ENCODE measurements at regions not wholly inside any gene's neighbourhood (a gene's known extent, or its start where the extent isn't known, plus 50 kb on each side); places are given as distances from the start of the nearest gene placed in this dataset.
"Not testable (repeated sequence)": the region's sequence is repeated elsewhere in the genome, so short reads cannot be mapped to it uniquely, and the experiment has no call there.

DNA sequence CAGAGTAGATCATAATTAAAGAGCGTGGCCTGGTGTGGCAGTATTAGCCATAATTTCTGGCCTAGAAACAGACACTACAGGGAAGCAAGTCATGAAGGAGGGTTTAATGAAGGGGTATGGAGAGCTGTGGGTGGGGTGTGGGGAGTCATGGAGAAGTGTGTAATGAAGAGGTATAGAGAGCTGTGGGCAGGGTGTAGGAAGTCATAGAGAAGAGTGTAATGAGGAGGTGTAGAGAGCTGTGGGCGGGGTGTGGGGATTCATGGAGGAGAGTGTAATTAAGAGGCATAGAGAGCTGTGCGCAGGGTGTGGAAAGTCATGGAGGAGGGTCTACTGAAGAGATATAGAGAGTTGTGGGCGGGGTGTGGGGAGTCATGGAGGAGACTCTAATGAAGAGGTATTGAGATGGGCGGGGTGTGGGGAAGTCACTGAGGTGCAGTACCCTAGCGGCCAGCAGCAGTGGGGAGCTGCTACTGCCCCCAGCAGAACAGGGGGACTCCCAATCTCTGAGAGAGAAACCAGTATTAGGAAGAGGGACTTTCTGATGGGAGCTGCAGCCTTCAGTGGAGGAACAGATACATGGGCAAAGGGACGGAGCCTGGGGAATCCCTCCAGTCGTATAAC, 145.4 kb upstream of the FOXA2 start (continued):
- TF ChIP-seq MAZ (IDR thresholded peaks at IDR 0.05; ENCODE audit: borderline replicate concordance, low read depth, low read length) (no peak), ZSCAN20 (CRISPR knock-in tag; IDR thresholded peaks at IDR 0.05) (no peak), HEYL (CRISPR knock-in tag; IDR thresholded peaks at IDR 0.05) (no peak), CHD2 (IDR thresholded peaks at IDR 0.05; ENCODE audit: low read length, partially characterized antibody) (no peak)
- TF ChIP-seq, protein P1, sequence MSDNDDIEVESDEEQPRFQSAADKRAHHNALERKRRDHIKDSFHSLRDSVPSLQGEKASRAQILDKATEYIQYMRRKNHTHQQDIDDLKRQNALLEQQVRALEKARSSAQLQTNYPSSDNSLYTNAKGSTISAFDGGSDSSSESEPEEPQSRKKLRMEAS (IDR thresholded peaks at IDR 0.05), result no peak
- TF ChIP-seq, protein P2, sequence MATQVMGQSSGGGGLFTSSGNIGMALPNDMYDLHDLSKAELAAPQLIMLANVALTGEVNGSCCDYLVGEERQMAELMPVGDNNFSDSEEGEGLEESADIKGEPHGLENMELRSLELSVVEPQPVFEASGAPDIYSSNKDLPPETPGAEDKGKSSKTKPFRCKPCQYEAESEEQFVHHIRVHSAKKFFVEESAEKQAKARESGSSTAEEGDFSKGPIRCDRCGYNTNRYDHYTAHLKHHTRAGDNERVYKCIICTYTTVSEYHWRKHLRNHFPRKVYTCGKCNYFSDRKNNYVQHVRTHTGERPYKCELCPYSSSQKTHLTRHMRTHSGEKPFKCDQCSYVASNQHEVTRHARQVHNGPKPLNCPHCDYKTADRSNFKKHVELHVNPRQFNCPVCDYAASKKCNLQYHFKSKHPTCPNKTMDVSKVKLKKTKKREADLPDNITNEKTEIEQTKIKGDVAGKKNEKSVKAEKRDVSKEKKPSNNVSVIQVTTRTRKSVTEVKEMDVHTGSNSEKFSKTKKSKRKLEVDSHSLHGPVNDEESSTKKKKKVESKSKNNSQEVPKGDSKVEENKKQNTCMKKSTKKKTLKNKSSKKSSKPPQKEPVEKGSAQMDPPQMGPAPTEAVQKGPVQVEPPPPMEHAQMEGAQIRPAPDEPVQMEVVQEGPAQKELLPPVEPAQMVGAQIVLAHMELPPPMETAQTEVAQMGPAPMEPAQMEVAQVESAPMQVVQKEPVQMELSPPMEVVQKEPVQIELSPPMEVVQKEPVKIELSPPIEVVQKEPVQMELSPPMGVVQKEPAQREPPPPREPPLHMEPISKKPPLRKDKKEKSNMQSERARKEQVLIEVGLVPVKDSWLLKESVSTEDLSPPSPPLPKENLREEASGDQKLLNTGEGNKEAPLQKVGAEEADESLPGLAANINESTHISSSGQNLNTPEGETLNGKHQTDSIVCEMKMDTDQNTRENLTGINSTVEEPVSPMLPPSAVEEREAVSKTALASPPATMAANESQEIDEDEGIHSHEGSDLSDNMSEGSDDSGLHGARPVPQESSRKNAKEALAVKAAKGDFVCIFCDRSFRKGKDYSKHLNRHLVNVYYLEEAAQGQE (IDR thresholded peaks at IDR 0.05), result no peak

DNA sequence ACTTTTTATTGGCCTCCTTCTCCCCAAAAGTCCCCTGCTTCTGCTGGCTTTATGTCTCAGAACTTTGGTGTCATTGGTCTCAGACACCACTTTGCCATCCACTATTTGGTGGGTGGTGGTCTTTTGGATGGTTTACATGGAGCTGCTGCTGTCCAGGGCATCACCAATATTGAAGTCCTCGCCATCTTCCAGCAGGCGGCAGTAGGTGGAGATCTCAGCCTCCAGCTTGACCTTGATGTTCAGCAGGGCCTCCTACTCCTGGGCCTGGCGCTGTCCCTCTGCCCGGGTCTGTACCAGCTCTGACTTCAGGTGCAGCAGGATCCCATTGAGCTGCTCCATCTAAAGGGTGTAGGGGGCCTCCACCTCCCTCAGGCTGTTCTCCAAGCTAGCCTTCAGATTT, 148.4 kb upstream of the FOXA2 start:
- ATAC-seq, result no peak
- Histone ChIP-seq H3K4me1 (peaks cover 25% of the 10 kb centered on the region), H3K9me3 (no peaks in the 10 kb centered on the region), H3K4me2 (no peak overlapping the region), H3K4me3 (no peak overlapping the region), H3K27ac (peak overlapping the region; percentile 4 to 27; a peak in 1 of 6 replicates)
- no peak for FAIRE-seq
- ChIA-PET CTCF (interaction anchor here (0.7 to 3.6 kb wide), 8 partner anchors 9 to 119 kb away, joined by 3 to 21 read pairs (median 3); no protein-coding TSS in a partner anchor), POLR2A (no interaction called here)
- TF ChIP-seq RAD21 (conservative IDR thresholded peaks at IDR 0.05 in 1 of 2, IDR thresholded peaks at IDR 0.05 in 1 of 2) (peak in 1 of 2 experiments; percentile 25; a peak in 1 of 5 replicates), EP300 (IDR thresholded peaks at IDR 0.05) (no peak)
- DNase-seq (ENCODE audit: low read depth in 1 of 2, low spot score in 1 of 2), result no peak
- 90% methylated on average over 3 of the region's 4 CpGs for WGBS (ENCODE audit: missing lambda C conversion rate)

- H3K9me3 ChIP-seq, H3K4me3 ChIP-seq, POLR2A ChIA-PET, FAIRE-seq, H3K4me1 ChIP-seq: not testable (repeated sequence)
- peak; percentile 40; the same call in 2 of the 3 replicates for TF ChIP-seq SMC3 (IDR thresholded peaks at IDR 0.05)
- peak; percentile 52 to 72; a peak in 4 of 5 replicates for TF ChIP-seq RAD21 (conservative IDR thresholded peaks at IDR 0.05 in 1 of 2, IDR thresholded peaks at IDR 0.05 in 1 of 2)
- peak; percentile 50 for TF ChIP-seq CTCF (IDR thresholded peaks at IDR 0.05)
- H3K4me2 ChIP-seq, result peak overlapping the region; percentile 17; the same call in 1 of the 3 replicates
- ATAC-seq (peak in 1 of 2 experiments; percentile 75; a peak in 3 of 6 replicates), DNase-seq (ENCODE audit: low read depth in 1 of 2, low spot score in 1 of 2) (peak in 1 of 2 experiments; percentile 80)
- 54% methylated on average over 8 of the region's 9 CpGs for WGBS (ENCODE audit: missing lambda C conversion rate)
- peak overlapping the region; percentile 41 to 73; a peak in 4 of 6 replicates for H3K27ac ChIP-seq
- CTCF ChIA-PET, result interaction anchor here (0.8 to 3.6 kb wide), 13 partner anchors 11 to 605 kb away, joined by 3 to 21 read pairs (median 6); no protein-coding TSS in a partner anchor
Measured at GRCh38 chr20:22734946-22735647, 150.7 kb upstream of the FOXA2 start.

DNA sequence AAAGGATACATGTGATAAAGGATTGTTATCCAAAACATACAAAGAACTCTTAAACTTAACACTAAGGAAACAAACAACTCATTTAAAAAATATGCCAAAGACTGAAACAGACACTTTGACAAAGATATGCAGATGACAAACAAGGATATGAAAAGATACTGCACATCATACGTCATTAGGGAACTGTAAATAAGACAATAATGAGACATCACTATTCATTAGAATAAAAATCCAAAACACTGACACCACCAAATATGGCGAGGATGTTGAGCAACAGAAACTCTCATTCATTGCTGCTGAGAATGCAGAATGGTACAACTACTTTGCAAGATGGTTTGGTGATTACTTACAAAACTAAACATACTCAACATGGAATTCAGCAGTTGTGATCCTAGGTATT, 156.5 kb upstream of the FOXA2 start:
- peak; percentile 82 for FAIRE-seq
- POLR2A ChIA-PET, result no interaction called here
- H3K4me3 ChIP-seq, result no peak overlapping the region
- DNase-seq (ENCODE audit: low read depth in 1 of 2, low spot score in 1 of 2), result no peak
- no peak overlapping the region for H3K27ac ChIP-seq
- no peak overlapping the region for H3K4me2 ChIP-seq
- peaks cover 5% of the 10 kb centered on the region; the same call in 1 of the 3 replicates for H3K9me3 ChIP-seq
- WGBS (ENCODE audit: missing lambda C conversion rate), result 66% methylated on average over 2 of the region's 2 CpGs
- CTCF ChIA-PET, result interaction anchor here (0.6 to 0.9 kb wide), 2 partner anchors 11 to 26 kb away, joined by 3 to 4 read pairs; no protein-coding TSS in a partner anchor
- ATAC-seq, result no peak
- no peaks in the 10 kb centered on the region for H3K4me1 ChIP-seq
- TF ChIP-seq RAD21 (conservative IDR thresholded peaks at IDR 0.05 in 1 of 2, IDR thresholded peaks at IDR 0.05 in 1 of 2) (no peak), NFE2L2 (conservative IDR thresholded peaks at IDR 0.05; ENCODE audit: low read length) (no peak), POLR2AphosphoS2 (conservative IDR thresholded peaks at IDR 0.05; ENCODE audit: low read length) (no peak), KDM1A (IDR thresholded peaks at IDR 0.05; ENCODE audit: low read depth) (no peak), ZSCAN20 (CRISPR knock-in tag; IDR thresholded peaks at IDR 0.05) (no peak), FOSB (CRISPR knock-in tag; IDR thresholded peaks at IDR 0.05) (no peak), SREBF2 (IDR thresholded peaks at IDR 0.05) (no peak), SMC3 (IDR thresholded peaks at IDR 0.05) (no peak), CBX2 (IDR thresholded peaks at IDR 0.05; ENCODE audit: borderline replicate concordance, low read depth) (no peak)
- TF ChIP-seq, protein P2 (IDR thresholded peaks at IDR 0.05), result no peak
